HUES48 (cell line): ENCODE measurements at regions not wholly inside any gene's neighbourhood (a gene's known extent, or its start where the extent isn't known, plus 50 kb on each side); places are given as distances from the start of the nearest gene placed in this dataset.
"Not testable (repeated sequence)": the region's sequence is repeated elsewhere in the genome, so short reads cannot be mapped to it uniquely, and the experiment has no call there.

Experiments used
- H3K27ac ChIP-seq: one replicate; pipeline ENCODE4 v1.7.0; 2013; ENCODE audit warnings: low read depth, low read length, inconsistent platforms
- H3K27me3 ChIP-seq: 2 replicates; pipeline ENCODE4 v1.6.1; 2013; ENCODE audit warnings: mild to moderate bottlenecking, low read length; ENCODE audit not compliant: control insufficient read depth, insufficient read depth
- H3K36me3 ChIP-seq: 2 replicates; pipeline ENCODE4 v1.6.1; 2013; ENCODE audit warnings: low read length; ENCODE audit not compliant: control insufficient read depth, insufficient read depth
- H3K4me1 ChIP-seq: 2 replicates; pipeline ENCODE4 v1.6.1; 2013; ENCODE audit warnings: mild to moderate bottlenecking, low read length; ENCODE audit not compliant: control insufficient read depth, insufficient read depth
- H3K4me3 ChIP-seq: 2 replicates; pipeline ENCODE4 v1.5.1; 2013; ENCODE audit warnings: mild to moderate bottlenecking, low read depth, low read length
- H3K9ac ChIP-seq: 2 replicates; pipeline ENCODE4 v1.6.1; 2013; ENCODE audit warnings: mild to moderate bottlenecking, low read depth, low read length, moderate library complexity
- H3K9me3 ChIP-seq: 2 replicates; pipeline ENCODE4 v1.6.1; 2013; ENCODE audit warnings: low read length; ENCODE audit not compliant: control insufficient read depth, insufficient read depth

DNA sequence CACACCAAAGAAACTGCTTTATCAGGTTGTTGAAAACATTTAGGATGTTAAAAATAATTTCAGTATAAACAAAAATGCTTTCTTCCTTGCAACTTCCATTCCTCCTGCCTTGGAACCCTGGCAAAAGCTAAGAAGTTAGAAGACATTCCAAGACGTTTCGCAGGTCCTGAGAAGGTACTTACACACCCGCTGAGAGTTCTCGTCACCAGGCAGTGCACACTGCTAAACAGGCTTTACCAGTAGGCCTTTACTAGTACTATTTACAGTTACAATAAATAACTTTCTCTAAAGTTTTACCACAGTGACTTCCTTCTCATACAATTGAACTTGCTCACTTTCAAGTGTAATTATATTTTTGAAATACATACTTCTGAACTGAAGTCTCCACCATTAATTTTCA, 81.4 kb upstream of the RPS6KA2 start:
- Histone ChIP-seq H3K36me3 (no peaks in the 10 kb centered on the region), H3K27ac (no peak overlapping the region), H3K9me3 (no peaks in the 10 kb centered on the region), H3K4me3 (no peak overlapping the region), H3K27me3 (peaks cover 21% of the 10 kb centered on the region), H3K4me1 (peaks cover 12% of the 10 kb centered on the region), H3K9ac (no peak overlapping the region)

DNA sequence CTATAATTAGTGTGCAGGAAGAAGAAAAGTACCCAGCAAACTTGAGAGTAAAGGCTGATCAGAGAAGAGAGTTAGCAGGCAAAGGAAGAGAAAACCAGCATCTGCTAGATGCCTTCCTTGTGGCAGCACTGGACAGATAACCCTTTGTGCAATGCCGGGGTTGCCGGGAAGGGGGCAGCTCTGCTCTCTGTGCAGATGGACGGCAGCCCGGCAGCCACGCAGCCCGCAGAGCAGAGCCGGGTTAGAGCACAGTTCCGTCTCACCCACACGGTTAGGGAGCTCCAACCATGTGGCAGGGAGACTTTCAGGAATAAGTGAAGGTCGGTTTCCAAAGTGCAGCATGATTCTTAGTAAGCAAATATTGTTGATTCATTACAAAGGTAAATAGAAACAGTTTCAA, 80.0 kb upstream of the RPS6KA2 start:
- no peak overlapping the region for H3K4me3 ChIP-seq
- H3K9ac ChIP-seq = no peak overlapping the region
- peaks cover 21% of the 10 kb centered on the region for H3K27me3 ChIP-seq
- no peaks in the 10 kb centered on the region for H3K36me3 ChIP-seq
- H3K9me3 ChIP-seq = no peaks in the 10 kb centered on the region
- peaks cover 23% of the 10 kb centered on the region for H3K4me1 ChIP-seq
- no peak overlapping the region for H3K27ac ChIP-seq

GRCh38 chr6:166705069-166705468, 78.0 kb upstream of the RPS6KA2 start:
- Histone ChIP-seq H3K36me3 (no peaks in the 10 kb centered on the region), H3K9me3 (no peaks in the 10 kb centered on the region), H3K27me3 (peaks cover 21% of the 10 kb centered on the region), H3K4me3 (no peak overlapping the region), H3K9ac (no peak overlapping the region), H3K4me1 (peaks cover 23% of the 10 kb centered on the region), H3K27ac (no peak overlapping the region)

GRCh38 chr6:166704171-166704570, 77.1 kb upstream of the RPS6KA2 start:
- Histone ChIP-seq H3K4me3 (no peak overlapping the region), H3K9me3 (no peaks in the 10 kb centered on the region), H3K36me3 (no peaks in the 10 kb centered on the region), H3K27me3 (peaks cover 21% of the 10 kb centered on the region), H3K27ac (no peak overlapping the region), H3K4me1 (peaks cover 23% of the 10 kb centered on the region), H3K9ac (no peak overlapping the region)

DNA sequence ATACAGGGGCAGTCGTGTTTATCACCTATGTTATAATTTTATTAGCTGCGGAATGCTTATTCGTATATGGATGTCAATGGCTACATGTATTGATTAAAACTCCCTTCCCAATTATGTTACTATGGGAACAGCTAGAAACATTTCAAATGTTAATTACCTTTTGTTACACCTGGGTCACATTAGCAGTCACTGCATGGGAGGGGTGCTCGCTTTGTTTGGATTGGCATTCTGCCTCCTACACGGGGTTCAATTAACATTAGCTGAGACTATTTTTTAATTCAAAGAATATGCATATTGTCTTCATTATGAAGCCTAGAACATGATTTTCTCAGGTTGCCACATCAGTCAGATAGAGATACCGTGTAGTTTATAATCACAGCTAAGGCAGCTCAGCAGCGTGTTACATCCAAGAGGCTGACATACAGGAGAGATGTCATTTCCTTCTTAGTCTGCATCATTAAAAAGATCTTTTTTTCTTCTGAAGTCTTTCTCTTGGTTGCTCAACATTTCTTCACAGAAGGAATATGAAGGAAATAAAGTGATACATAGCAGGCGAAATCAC, 76.2 kb upstream of the RPS6KA2 start:
- no peaks in the 10 kb centered on the region for H3K9me3 ChIP-seq
- peaks cover 23% of the 10 kb centered on the region for H3K4me1 ChIP-seq
- H3K9ac ChIP-seq = no peak overlapping the region
- H3K27ac ChIP-seq = no peak overlapping the region
- no peak overlapping the region for H3K4me3 ChIP-seq
- no peaks in the 10 kb centered on the region for H3K36me3 ChIP-seq
- H3K27me3 ChIP-seq = peaks cover 16% of the 10 kb centered on the region

- peaks cover 23% of the 10 kb centered on the region for H3K4me1 ChIP-seq
- not testable (repeated sequence) for H3K9me3 ChIP-seq, H3K27ac ChIP-seq, H3K4me3 ChIP-seq, H3K27me3 ChIP-seq, H3K36me3 ChIP-seq, H3K9ac ChIP-seq
These were observed 74.4 kb upstream of the RPS6KA2 start for GRCh38 chr6:166701424-166701823.

GRCh38 chr6:166700871-166701270, 73.8 kb upstream of the RPS6KA2 start:
- not testable (repeated sequence) for H3K4me3 ChIP-seq, H3K9me3 ChIP-seq, H3K9ac ChIP-seq, H3K27me3 ChIP-seq, H3K36me3 ChIP-seq, H3K27ac ChIP-seq
- H3K4me1 ChIP-seq = peaks cover 23% of the 10 kb centered on the region

DNA sequence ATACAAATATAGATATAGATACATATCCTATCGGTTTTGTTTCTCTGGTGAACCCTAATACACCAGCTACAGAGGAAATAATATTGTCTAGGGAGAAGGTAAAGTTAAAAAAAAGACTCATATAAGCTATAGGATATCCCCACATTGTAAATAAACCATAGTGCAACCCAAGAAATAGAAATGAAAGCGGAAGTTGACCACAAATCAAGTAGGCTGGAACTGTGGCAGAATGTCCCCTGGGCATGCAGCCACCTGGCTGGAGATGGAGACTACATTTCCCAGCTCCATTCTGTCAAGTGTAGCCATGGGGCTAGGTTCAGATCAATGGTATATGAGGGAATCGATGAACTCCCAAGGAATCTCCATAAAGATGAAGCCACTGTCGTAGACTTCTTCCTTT, 70.1 kb upstream of the RPS6KA2 start:
- no peaks in the 10 kb centered on the region for H3K36me3 ChIP-seq
- no peaks in the 10 kb centered on the region for H3K4me1 ChIP-seq
- H3K9me3 ChIP-seq = no peaks in the 10 kb centered on the region
- no peak overlapping the region for H3K4me3 ChIP-seq
- no peak overlapping the region for H3K27ac ChIP-seq
- H3K9ac ChIP-seq = no peak overlapping the region
- H3K27me3 ChIP-seq = no peaks in the 10 kb centered on the region

GRCh38 chr6:166693880-166694279, 66.8 kb upstream of the RPS6KA2 start:
- Histone ChIP-seq H3K36me3 (no peaks in the 10 kb centered on the region), H3K4me1 (no peaks in the 10 kb centered on the region), H3K4me3 (no peak overlapping the region), H3K27ac (no peak overlapping the region), H3K9ac (no peak overlapping the region), H3K27me3 (no peaks in the 10 kb centered on the region), H3K9me3 (no peaks in the 10 kb centered on the region)

- Histone ChIP-seq H3K4me3 (no peak overlapping the region), H3K27ac (no peak overlapping the region), H3K4me1 (peaks cover 7% of the 10 kb centered on the region; the same call in 1 of the 2 replicates), H3K27me3 (no peaks in the 10 kb centered on the region), H3K36me3 (no peaks in the 10 kb centered on the region), H3K9me3 (no peaks in the 10 kb centered on the region), H3K9ac (no peak overlapping the region)
These were observed 65.8 kb upstream of the RPS6KA2 start for GRCh38 chr6:166692723-166693302.

DNA sequence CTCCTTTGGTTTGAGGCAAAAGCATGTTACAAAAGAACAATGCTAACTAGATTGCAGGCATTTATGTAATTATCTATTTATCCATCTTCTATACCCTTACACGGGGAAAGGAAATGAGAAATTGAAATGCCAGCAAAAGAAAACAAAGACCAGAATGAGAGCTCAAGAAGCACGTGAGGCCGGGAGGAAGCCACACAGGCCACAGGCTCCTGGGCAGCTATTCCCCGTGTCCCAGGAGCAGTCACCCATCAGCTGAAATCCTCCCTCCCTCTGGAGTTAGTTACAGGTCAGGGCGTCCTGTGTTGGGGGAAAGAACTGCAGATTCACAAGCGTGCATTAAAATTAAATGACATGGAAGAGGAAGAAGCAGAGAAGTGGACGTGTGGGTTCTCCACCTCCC, 64.7 kb upstream of the RPS6KA2 start:
- Histone ChIP-seq H3K9me3 (no peaks in the 10 kb centered on the region), H3K27me3 (no peaks in the 10 kb centered on the region), H3K36me3 (no peaks in the 10 kb centered on the region), H3K4me1 (peaks cover 12% of the 10 kb centered on the region; the same call in 1 of the 2 replicates), H3K27ac (no peak overlapping the region), H3K9ac (no peak overlapping the region), H3K4me3 (no peak overlapping the region)
